AG20443 (cell line): ENCODE measurements at regions not wholly inside any gene's neighbourhood (a gene's known extent, or its start where the extent isn't known, plus 50 kb on each side); places are given as distances from the start of the nearest gene placed in this dataset.
"Not testable (repeated sequence)": the region's sequence is repeated elsewhere in the genome, so short reads cannot be mapped to it uniquely, and the experiment has no call there.

Experiments
- DNase-seq: peaks from one replicate; pipeline ENCODE4 v3.0.0; 2012; ENCODE audit warnings: low spot score, mixed read lengths

- peak; percentile 14 for DNase-seq
These were observed 2463.1 kb downstream of the ARAP2 start for GRCh38 chr4:33780952-33781791.

GRCh38 chr4:33785843-33786242 is 2458.5 kb downstream of the ARAP2 start:
- no peak for DNase-seq

GRCh38 chr4:33802578-33802977 is 2441.7 kb downstream of the ARAP2 start:
- no peak for DNase-seq

- no peak for DNase-seq
These were observed 2418.6 kb downstream of the ARAP2 start for GRCh38 chr4:33825685-33826084.

- not testable (repeated sequence) for DNase-seq
These were observed 2415.0 kb downstream of the ARAP2 start for GRCh38 chr4:33829356-33829755.

GRCh38 chr4:33831442-33832066 is 2412.8 kb downstream of the ARAP2 start:
- DNase-seq, result peak; percentile 13

GRCh38 chr4:33835764-33836163 is 2408.6 kb downstream of the ARAP2 start:
- DNase-seq, result not testable (repeated sequence)

- peak; percentile 35 for DNase-seq
These were observed 2407.1 kb downstream of the ARAP2 start for GRCh38 chr4:33837043-33837838.

GRCh38 chr4:33841120-33841519 is 2403.2 kb downstream of the ARAP2 start:
- DNase-seq, result no peak

- DNase-seq, result no peak
These were observed 2393.9 kb downstream of the ARAP2 start for GRCh38 chr4:33850371-33850902.

- not testable (repeated sequence) for DNase-seq
These were observed 2390.6 kb downstream of the ARAP2 start for GRCh38 chr4:33853670-33854069.

- no peak for DNase-seq
These were observed 2379.9 kb downstream of the ARAP2 start for GRCh38 chr4:33864290-33864859.

GRCh38 chr4:33873791-33874190 is 2370.5 kb downstream of the ARAP2 start:
- DNase-seq, result no peak

- no peak for DNase-seq
These were observed 2365.6 kb downstream of the ARAP2 start for GRCh38 chr4:33878710-33879109.

- no peak for DNase-seq
These were observed 2363.1 kb downstream of the ARAP2 start for GRCh38 chr4:33881176-33881575.

GRCh38 chr4:33882246-33882990 is 2361.9 kb downstream of the ARAP2 start:
- DNase-seq, result peak; percentile 7

GRCh38 chr4:33883111-33883510 is 2361.2 kb downstream of the ARAP2 start:
- no peak for DNase-seq

GRCh38 chr4:33886356-33886755 is 2358.0 kb downstream of the ARAP2 start:
- DNase-seq, result no peak

GRCh38 chr4:33890841-33891240 is 2353.5 kb downstream of the ARAP2 start:
- DNase-seq, result no peak

GRCh38 chr4:33911959-33912358 is 2332.4 kb downstream of the ARAP2 start:
- no peak for DNase-seq

- DNase-seq, result no peak
These were observed 2329.9 kb downstream of the ARAP2 start for GRCh38 chr4:33914386-33914785.
